OCI-LY1 (cell line): ENCODE measurements at regions not wholly inside any gene's neighbourhood (a gene's known extent, or its start where the extent isn't known, plus 50 kb on each side); places are given as distances from the start of the nearest gene placed in this dataset.

Experiments used
- H2AFZ ChIP-seq: fragments of 200-600 bp; sonication (generic), shearing (Covaris generic); 2 replicates; pipeline ENCODE4 v1.6.0; 2014; ENCODE audit warnings: antibody characterized with exemption, mild to moderate bottlenecking, low read length
- H3F3A ChIP-seq: fragments of 200-600 bp; sonication (generic), shearing (Covaris generic); 2 replicates; pipeline ENCODE4 v1.6.0; 2014; ENCODE audit warnings: mild to moderate bottlenecking, antibody characterized with exemption, low read length, moderate library complexity; ENCODE audit not compliant: insufficient read depth
- H3K27ac ChIP-seq: fragments of 200-600 bp; sonication (generic); 2 replicates; pipeline ENCODE4 v1.5.1; 2014; ENCODE audit warnings: low read length, mixed run types, mild to moderate bottlenecking, low read depth; ENCODE audit not compliant: poor library complexity, severe bottlenecking
- H3K27me3 ChIP-seq: fragments of 200-600 bp; sonication (generic); 2 replicates; pipeline ENCODE4 v1.6.0; 2014; ENCODE audit warnings: antibody characterized with exemption, mild to moderate bottlenecking, low read length, moderate library complexity; ENCODE audit not compliant: insufficient read depth
- H3K36me3 ChIP-seq: fragments of 200-600 bp; sonication (generic); 2 replicates; pipeline ENCODE4 v1.6.1; 2014; ENCODE audit warnings: mild to moderate bottlenecking, antibody characterized with exemption, low read length, moderate library complexity, mixed read lengths; ENCODE audit not compliant: insufficient read depth
- H3K4me1 ChIP-seq: fragments of 200-600 bp; sonication (generic); 2 replicates; pipeline ENCODE4 v1.5.1; 2014; ENCODE audit warnings: mild to moderate bottlenecking, low read length, moderate library complexity; ENCODE audit not compliant: insufficient read depth, severe bottlenecking
- H3K4me2 ChIP-seq: fragments of 200-600 bp; sonication (generic), shearing (Covaris generic); 2 replicates; pipeline ENCODE4 v1.6.1; 2014; ENCODE audit warnings: low read length
- H3K4me3 ChIP-seq: fragments of 200-600 bp; sonication (generic); 2 replicates; pipeline ENCODE4 v1.5.1; 2014; ENCODE audit warnings: low read length, low read depth, mild to moderate bottlenecking, mixed read lengths; ENCODE audit not compliant: poor library complexity, severe bottlenecking
- H3K79me2 ChIP-seq: fragments of 200-600 bp; shearing (Covaris generic); 2 replicates; pipeline ENCODE4 v1.6.1; 2016; ENCODE audit warnings: mixed run types, low read length, mixed read lengths; ENCODE audit not compliant: insufficient read depth
- H3K9ac ChIP-seq: fragments of 200-600 bp; sonication (generic), shearing (Covaris generic); 2 replicates; pipeline ENCODE4 v1.6.1; 2014; ENCODE audit warnings: mild to moderate bottlenecking, low read length, mixed read lengths
- H3K9me2 ChIP-seq: fragments of 200-600 bp; sonication (generic), shearing (Covaris generic); 2 replicates; pipeline ENCODE4 v1.6.1; 2014; ENCODE audit warnings: low read depth, mild to moderate bottlenecking, low read length, mixed read lengths
- H3K9me3 ChIP-seq: fragments of 200-600 bp; shearing (Covaris generic); 2 replicates; pipeline ENCODE4 v1.6.1; 2014; ENCODE audit warnings: low read length, mixed read lengths
- H4K20me1 ChIP-seq: fragments of 200-600 bp; sonication (generic), shearing (Covaris generic); 2 replicates; pipeline ENCODE4 v1.6.0; 2016; ENCODE audit warnings: mild to moderate bottlenecking, low read length; ENCODE audit not compliant: insufficient read depth
- CTCF ChIP-seq: fragments of 200-600 bp; sonication (generic), shearing (Covaris generic); IDR thresholded peaks from 2 replicates; pipeline ENCODE4 v1.5.1; 2017; ENCODE audit warnings: mild to moderate bottlenecking, antibody characterized with exemption, low read length, moderate library complexity, mixed read lengths
- EZH2 ChIP-seq: fragments of 200-600 bp; sonication (generic), shearing (Covaris generic); IDR thresholded peaks from 2 replicates; pipeline ENCODE4 v1.8.0; 2017; ENCODE audit warnings: borderline replicate concordance, mixed run types, mild to moderate bottlenecking, antibody characterized with exemption, low read length, moderate library complexity, mixed read lengths

GRCh38 chr2:120802158-120802557 is 66.5 kb downstream of the GLI2 start:
- no peaks in the 10 kb centered on the region for H3F3A ChIP-seq
- no peak overlapping the region for H3K4me2 ChIP-seq
- no peaks in the 10 kb centered on the region for H3K9me3 ChIP-seq
- H3K4me1 ChIP-seq, result no peaks in the 10 kb centered on the region
- H2AFZ ChIP-seq, result no peak overlapping the region
- TF ChIP-seq EZH2 (no peak), CTCF (no peak)
- H3K27ac ChIP-seq, result no peak overlapping the region
- H3K79me2 ChIP-seq, result no peaks in the 10 kb centered on the region
- H4K20me1 ChIP-seq, result no peaks in the 10 kb centered on the region
- H3K9ac ChIP-seq, result no peak overlapping the region
- H3K27me3 ChIP-seq, result 0 out of 2 replicates have a peak, but pooled peaks cover 9% of the 10 kb centered on the region
- H3K4me3 ChIP-seq, result no peak overlapping the region
- H3K9me2 ChIP-seq, result no peaks in the 10 kb centered on the region
- H3K36me3 ChIP-seq, result no peaks in the 10 kb centered on the region

GRCh38 chr2:120802867-120803484 is 67.3 kb downstream of the GLI2 start:
- no peaks in the 10 kb centered on the region for H3F3A ChIP-seq
- H3K9ac ChIP-seq, result no peak overlapping the region
- 0 out of 2 replicates have a peak, but pooled peaks cover 9% of the 10 kb centered on the region for H3K27me3 ChIP-seq
- TF ChIP-seq EZH2, result no peak
- no peak for TF ChIP-seq CTCF
- no peaks in the 10 kb centered on the region for H4K20me1 ChIP-seq
- H3K9me3 ChIP-seq, result no peaks in the 10 kb centered on the region
- no peaks in the 10 kb centered on the region for H3K4me1 ChIP-seq
- H3K9me2 ChIP-seq, result no peaks in the 10 kb centered on the region
- H2AFZ ChIP-seq, result no peak overlapping the region
- H3K27ac ChIP-seq, result no peak overlapping the region
- H3K36me3 ChIP-seq, result no peaks in the 10 kb centered on the region
- H3K4me3 ChIP-seq, result no peak overlapping the region
- H3K79me2 ChIP-seq, result no peaks in the 10 kb centered on the region
- no peak overlapping the region for H3K4me2 ChIP-seq

- Histone ChIP-seq H2AFZ (no peak overlapping the region), H4K20me1 (no peaks in the 10 kb centered on the region), H3K4me1 (no peaks in the 10 kb centered on the region), H3F3A (no peaks in the 10 kb centered on the region), H3K4me2 (no peak overlapping the region), H3K4me3 (no peak overlapping the region), H3K9me2 (no peaks in the 10 kb centered on the region), H3K27me3 (peaks cover 4% of the 10 kb centered on the region; the same call in 1 of the 2 replicates), H3K27ac (no peak overlapping the region), H3K79me2 (no peaks in the 10 kb centered on the region), H3K36me3 (no peaks in the 10 kb centered on the region), H3K9me3 (no peaks in the 10 kb centered on the region), H3K9ac (no peak overlapping the region)
- TF ChIP-seq CTCF (no peak), EZH2 (no peak)
Observed at GRCh38 chr2:120803764-120804335, 68.2 kb downstream of the GLI2 start.
